ENCODE measurements at regions not wholly inside any gene's neighbourhood (a gene's known extent, or its start where the extent isn't known, plus 50 kb on each side); places are given as distances from the start of the nearest gene placed in this dataset.

DNA sequence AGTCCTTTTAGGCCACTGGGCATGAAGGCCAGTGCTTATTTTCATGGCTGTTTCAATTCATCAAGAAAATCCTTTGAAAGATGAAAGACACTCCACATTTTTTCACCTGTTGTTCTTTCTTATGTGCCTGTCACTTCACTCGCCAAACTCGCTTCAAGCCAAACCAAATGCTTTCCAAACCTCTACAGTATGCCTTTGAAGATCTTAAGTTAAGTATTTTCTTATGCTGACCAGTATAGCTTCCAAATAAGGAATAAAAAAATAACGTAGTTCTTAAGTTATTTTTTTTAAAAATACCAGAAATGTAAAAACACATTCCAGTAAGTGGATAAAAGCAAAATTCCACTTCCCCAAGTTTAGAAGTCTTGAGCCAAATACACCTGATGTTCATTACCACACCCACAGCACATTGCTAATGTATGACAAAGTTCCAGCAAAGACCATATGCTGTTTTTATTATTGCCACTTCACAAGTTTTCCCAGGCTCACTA, 186.1 kb downstream of the MTERF1 start:
- TF ChIP-seq, protein P1, sequence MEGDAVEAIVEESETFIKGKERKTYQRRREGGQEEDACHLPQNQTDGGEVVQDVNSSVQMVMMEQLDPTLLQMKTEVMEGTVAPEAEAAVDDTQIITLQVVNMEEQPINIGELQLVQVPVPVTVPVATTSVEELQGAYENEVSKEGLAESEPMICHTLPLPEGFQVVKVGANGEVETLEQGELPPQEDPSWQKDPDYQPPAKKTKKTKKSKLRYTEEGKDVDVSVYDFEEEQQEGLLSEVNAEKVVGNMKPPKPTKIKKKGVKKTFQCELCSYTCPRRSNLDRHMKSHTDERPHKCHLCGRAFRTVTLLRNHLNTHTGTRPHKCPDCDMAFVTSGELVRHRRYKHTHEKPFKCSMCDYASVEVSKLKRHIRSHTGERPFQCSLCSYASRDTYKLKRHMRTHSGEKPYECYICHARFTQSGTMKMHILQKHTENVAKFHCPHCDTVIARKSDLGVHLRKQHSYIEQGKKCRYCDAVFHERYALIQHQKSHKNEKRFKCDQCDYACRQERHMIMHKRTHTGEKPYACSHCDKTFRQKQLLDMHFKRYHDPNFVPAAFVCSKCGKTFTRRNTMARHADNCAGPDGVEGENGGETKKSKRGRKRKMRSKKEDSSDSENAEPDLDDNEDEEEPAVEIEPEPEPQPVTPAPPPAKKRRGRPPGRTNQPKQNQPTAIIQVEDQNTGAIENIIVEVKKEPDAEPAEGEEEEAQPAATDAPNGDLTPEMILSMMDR (IDR thresholded peaks at IDR 0.05) = no peak
- TF ChIP-seq POLR2AphosphoS5 (IDR thresholded peaks at IDR 0.05; ENCODE audit: low read depth, low read length) = no peak

Data from Panc1 (cell line).